H1 (cell line): ENCODE measurements at regions not wholly inside any gene's neighbourhood (a gene's known extent, or its start where the extent isn't known, plus 50 kb on each side); places are given as distances from the start of the nearest gene placed in this dataset.

ENCODE experiments used
- YY1 ChIP-seq: IDR thresholded peaks from 2 replicates; pipeline ENCODE4 v1.6.1; 2011; ENCODE audit warnings: low read depth, mild to moderate bottlenecking, low read length
- TF ChIP-seq, protein P1 (sequence below): IDR thresholded peaks from 2 replicates; pipeline ENCODE4 v1.6.1; 2012; ENCODE audit warnings: low read length, inconsistent platforms

DNA sequence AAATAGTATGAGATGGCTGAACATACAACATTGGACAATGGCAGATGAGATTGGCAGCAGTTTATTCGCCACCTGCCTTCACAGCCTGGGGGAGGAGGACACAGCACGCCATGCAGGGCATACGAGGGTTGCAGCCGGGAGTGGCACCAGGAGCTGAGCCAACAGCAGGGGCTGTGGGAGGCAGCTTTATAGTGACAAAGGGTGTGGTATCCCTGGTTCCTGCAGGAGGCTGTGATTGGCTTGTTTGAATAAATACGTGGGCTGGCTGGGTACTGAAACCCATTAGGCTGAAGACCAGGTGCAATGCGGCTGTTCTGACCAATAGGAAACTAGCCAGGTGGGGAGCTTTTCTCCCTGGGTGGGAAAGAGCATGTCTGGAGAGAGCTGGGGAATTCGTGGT, 68.9 kb upstream of the LEP start (continued):
- no peak for TF ChIP-seq YY1
- TF ChIP-seq, protein P1, sequence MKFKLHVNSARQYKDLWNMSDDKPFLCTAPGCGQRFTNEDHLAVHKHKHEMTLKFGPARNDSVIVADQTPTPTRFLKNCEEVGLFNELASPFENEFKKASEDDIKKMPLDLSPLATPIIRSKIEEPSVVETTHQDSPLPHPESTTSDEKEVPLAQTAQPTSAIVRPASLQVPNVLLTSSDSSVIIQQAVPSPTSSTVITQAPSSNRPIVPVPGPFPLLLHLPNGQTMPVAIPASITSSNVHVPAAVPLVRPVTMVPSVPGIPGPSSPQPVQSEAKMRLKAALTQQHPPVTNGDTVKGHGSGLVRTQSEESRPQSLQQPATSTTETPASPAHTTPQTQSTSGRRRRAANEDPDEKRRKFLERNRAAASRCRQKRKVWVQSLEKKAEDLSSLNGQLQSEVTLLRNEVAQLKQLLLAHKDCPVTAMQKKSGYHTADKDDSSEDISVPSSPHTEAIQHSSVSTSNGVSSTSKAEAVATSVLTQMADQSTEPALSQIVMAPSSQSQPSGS, result no peak
